ENCODE measurements at regions not wholly inside any gene's neighbourhood (a gene's known extent, or its start where the extent isn't known, plus 50 kb on each side); places are given as distances from the start of the nearest gene placed in this dataset.
"Not testable (repeated sequence)": the region's sequence is repeated elsewhere in the genome, so short reads cannot be mapped to it uniquely, and the experiment has no call there.

DNA sequence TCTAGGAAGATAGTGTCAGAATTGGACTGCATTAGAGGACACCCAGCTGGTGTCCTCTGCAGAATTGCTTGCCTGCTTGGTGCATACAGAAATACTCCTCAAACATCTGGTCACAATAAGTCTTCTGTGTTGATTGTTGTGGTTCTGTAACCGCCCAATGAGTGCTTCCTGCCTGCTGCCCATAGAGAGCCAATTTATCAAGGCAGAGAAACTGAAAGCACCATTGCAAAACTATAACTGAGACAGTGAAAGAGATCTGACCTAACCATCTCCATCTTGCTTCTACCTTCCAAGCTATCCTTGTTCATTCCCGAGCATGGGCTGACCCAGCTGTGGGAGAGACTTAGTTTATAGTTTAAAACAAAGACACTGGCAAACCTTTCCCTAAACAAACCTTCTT, 462.4 kb upstream of the RGS18 start:
- DNase-seq: no peak

GRCh38 chr1:191696354-191696753, 461.9 kb upstream of the RGS18 start:
- DNase-seq: no peak

DNA sequence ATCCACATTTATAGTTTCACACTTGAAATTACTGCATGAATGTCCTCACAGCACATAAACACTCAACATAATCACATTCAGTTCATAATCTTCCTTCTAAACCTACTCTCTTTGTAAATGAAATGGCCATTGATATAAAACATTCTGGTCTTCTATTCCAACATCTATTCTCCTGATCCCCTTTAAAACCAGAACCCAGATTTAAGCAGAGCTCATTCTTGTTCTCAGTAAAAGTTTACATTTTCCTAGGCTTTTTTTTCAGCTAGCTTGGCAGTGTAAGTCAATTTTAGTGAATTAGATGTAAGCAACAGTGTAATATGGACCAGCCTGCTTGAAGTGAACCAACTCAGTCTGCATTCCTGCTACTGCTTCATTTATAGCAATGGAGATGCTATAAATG, 460.7 kb upstream of the RGS18 start:
- no peak for DNase-seq

DNA sequence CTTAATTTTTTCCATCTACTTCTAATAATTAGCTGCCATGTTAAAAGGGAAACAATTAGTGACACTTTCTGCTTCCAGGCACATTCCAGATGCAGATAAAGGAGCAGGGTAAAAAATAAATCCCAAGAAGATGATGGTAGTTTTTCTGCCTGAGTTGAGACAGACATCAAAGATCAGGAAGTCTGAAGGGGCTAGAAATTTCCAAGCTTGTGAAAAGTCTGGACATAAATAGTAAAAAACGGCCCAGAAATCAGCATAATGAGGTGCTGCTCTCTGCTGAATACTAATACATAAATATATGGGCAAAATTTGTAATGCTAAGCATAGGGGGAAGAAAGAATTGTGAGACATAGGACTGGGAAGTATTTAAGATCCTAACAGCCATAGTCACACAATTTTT, 460.0 kb upstream of the RGS18 start:
- no peak for DNase-seq

DNA sequence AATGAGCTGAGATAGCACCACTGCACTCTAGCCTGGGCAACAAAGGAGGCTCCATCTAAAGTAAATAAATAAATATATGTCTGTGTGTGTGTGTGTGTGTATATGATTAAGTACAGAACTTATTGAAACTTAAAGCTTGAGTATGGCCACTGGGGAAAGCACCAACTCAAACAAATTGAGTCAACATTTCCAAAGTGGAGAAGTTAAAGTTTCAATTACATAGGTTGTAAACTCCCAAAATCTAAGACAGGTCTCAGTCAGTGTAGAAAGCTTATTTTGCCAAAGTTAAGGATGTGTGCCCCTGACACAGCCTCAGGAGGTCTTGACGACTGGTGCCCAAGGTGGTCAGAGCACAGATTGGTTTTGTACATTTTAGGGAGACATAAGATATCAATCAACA, 458.9 kb upstream of the RGS18 start:
- no peak for DNase-seq

- DNase-seq: no peak
Observed at GRCh38 chr1:191700922-191701321, 457.3 kb upstream of the RGS18 start.

GRCh38 chr1:191702124-191702523, 456.1 kb upstream of the RGS18 start:
- DNase-seq: no peak

GRCh38 chr1:191707288-191707687, 451.0 kb upstream of the RGS18 start:
- no peak for DNase-seq

DNA sequence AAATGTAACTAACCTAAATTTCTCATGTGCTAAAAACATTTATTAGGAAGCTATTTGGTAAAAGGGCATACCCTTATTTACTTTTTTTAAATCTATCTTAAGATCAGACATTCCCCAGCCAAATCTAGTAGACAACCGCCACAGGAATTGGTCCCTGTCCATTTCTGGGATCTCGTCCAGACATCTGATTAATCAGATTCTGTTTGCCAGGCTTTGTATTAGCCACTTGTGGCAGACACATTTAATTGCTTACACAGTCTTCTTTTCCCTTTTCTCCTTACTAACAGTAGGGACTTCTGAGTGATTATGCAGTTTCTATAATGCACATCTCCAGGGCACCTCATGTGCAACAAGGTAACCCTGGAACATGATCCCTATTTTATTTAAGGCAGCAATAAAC, 449.0 kb upstream of the RGS18 start:
- no peak for DNase-seq

DNA sequence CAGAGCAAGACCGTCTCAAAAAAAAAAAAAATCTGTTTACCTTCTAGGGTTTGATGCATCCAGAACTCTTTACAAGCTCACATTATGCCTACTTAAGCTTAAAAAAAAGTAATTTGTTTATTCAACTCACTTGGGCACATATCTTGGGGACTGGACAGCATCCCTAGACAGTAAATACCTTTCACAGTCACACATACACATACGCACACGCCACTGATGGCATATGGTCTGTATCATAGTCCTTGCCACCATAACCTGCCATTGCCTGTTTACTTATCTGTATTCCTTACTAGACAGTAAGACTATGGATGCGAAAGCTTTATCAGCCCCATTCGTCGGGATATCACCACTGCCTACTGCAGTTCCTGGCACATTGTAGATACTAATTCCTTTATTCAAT, 446.3 kb upstream of the RGS18 start:
- no peak for DNase-seq

- DNase-seq: no peak
Observed at GRCh38 chr1:191714845-191715244, 443.4 kb upstream of the RGS18 start.

- DNase-seq: no peak
Observed at GRCh38 chr1:191729742-191730141, 428.5 kb upstream of the RGS18 start.

DNA sequence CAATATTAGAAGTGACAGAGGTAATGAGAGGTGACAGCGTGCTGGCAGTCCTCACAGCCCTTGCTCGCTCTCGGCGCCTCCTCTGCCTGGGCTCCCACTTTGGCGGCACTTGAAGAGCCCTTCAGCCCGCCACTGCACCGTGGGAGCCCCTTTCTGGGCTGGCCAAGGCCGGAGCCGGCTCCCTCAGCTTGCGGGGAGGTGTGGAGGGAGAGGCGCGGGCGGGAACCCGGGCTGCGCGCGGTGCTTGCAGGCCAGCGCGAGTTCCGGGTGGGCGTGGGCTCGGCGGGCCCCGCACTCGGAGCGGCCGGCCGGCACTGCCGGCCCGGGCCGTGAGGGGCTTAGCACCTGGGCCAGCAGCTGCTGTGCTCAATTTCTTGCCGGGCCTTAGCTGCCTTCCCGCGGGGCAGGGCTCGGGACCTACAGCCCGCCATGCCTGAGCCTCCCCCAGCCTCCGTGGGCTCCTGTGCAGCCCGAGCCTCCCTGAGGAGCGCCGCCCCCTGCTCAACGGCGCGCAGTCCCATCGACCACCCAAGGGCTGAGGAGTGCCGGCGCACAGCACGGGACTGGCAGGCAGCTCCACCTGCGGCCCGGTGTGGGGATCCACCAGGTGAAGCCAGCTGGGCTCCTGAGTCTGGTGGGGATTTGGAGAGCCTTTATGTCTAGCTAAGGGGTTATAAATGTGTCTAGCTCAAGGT, 426.5 kb upstream of the RGS18 start:
- not testable (repeated sequence) for DNase-seq

DNA sequence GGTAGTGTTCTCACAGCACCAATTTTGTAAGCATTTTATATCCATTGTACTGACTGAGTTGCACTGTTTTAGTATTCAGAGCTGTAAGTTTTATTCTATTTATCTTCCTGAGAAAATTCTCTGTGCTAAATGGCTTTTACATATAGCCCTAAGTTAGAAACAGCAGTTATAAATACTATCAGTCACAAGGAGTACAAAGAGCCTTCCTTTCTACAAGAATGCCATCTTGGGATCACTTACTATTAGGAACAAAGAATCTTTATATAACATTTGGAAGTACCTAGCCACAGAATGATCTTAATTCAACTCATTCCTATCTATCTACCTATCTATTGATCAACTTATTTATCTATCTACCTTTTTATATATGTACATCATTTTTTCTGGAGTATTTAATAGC, 423.9 kb upstream of the RGS18 start:
- DNase-seq: no peak

GRCh38 chr1:191739544-191739943, 418.7 kb upstream of the RGS18 start:
- no peak for DNase-seq

DNA sequence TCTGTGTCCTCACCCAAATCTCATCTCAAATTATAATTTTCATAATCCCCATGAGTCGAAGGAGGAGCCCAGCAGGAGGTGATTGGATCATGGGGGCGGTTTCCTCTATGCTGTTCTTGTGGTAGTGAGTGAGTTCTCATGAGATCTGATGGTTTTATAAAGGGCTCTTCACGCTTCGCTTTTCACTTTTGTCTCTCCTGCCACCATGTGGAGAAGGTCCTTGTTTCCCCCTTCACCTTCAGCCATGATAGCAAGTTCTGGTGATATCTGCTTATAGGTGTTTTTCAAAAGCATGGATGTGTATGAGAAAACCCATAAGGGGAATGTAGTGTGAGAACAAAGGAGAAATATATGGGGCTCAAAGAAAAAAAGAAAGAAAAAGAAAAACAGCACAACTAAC, 405.9 kb upstream of the RGS18 start:
- no peak for DNase-seq

- DNase-seq: no peak
Observed at GRCh38 chr1:191760016-191760415, 398.2 kb upstream of the RGS18 start.

DNA sequence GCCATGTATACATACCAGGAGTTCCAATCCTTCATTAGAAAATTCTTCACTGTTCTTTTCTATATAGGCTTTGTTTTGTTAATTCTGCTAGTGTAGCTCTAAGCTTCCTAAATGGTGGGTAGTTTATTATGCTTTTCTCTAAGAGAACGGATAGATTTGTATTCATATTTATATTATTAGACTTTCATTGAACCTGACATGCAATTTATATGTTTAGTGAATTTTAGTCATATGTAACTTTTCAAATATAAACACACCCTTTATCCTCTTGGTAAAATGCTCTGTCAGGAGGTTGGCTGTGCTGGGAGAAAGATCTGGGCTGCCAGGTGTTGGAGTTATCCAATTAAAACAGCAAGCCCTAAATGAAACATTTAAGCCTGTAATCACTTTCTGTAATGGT, 369.7 kb upstream of the RGS18 start:
- DNase-seq: no peak

DNA sequence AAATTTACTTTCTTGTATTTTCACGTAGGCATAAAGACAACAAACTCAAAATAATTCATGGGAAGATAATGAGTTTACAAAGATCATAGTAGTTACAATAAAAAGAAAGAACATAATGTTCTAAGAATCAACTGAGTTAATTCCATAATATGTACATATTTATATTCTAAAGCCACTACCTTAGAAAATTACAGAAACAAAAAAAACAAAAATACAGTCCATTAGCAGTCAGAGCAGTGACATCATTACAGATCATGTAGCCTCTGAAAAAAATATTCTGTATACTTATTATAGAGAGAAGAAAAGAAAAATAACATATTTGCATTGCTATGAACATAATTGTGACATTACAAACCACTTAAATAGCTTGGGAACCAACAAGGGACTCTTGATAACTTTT, 360.1 kb upstream of the RGS18 start:
- DNase-seq: no peak

DNA sequence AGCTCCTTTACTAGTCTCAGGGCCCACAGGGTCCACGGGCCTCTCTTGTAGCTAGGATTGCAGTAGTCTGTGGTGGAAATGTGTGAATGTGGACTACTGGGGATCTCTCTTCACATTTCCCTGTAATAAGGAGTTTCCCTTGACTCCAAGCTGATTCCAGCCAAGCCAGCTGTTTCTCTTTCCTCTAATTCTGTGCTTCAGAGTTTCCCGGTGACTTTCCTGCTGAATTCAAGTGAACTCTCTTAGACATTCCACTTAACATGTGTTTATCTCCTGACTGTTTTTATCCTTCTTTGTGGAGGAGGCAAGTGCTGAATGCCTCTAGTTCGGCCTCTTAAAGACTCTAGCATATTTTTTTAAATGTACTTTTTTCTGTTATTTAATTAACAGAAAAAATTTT, 354.0 kb upstream of the RGS18 start:
- no peak for DNase-seq

- not testable (repeated sequence) for DNase-seq
Observed at GRCh38 chr1:191813593-191813992, 344.7 kb upstream of the RGS18 start.

- no peak for DNase-seq
Observed at GRCh38 chr1:191818198-191818597, 340.1 kb upstream of the RGS18 start.

- DNase-seq: no peak
Observed at GRCh38 chr1:191831572-191831971, 326.7 kb upstream of the RGS18 start.

DNA sequence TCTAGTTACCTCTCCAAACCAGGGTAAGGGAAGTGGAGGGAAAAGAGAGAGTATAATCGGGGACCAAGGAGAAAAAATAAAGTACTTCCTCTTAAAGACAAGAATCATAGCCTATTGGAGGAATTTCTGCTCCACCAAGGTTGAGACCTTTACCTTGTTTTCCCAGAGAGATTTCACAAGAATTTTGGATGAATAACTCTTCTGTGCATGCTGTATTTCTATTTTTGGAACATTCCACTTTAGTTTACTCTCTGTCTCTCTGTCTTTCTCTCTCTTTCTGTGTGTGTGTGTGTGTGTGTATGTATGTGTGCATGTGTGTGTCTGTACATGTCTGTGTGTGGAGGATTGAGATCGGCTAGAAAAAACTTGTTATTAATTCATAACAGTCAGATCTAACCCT, 318.4 kb upstream of the RGS18 start:
- no peak for DNase-seq

DNA sequence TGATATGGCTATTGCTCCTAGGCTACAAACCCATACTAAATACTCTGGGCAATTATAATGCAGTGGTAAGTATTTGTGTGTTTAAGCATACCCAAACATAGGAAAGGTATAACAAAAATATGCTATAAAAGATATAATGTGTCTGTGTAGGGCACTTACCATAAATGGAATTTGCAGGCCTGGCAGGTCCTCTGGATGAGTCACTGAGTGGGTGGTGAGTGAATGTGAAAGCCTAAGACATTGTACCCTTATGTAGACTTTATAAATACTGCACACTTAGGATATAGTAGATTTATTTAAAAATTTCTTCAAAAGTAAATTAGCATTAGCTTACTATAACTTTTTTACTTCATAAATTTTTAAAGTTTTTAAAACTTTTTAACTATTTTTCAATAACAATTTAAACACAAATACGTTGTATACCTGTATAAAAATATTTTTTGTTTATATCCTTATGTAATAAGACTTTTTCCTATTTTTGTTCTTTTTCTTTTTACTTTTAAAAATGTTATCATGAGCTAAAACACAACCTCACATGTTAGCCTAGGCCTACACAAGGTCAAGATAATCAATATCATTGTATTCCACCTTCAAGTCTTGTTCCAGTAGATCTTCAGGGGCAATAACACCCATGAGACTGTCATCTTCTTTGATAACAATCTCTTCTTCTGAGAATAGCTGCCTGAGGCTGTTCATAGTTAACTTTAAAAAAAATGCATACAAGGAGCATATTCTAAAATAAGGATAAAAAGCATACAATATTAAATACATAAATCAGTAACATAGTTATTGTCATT, 306.3 kb upstream of the RGS18 start:
- DNase-seq: no peak
